Lower leg skin (tissue), 3 donors: ENCODE measurements at regions not wholly inside any gene's neighbourhood (a gene's known extent, or its start where the extent isn't known, plus 50 kb on each side); places are given as distances from the start of the nearest gene placed in this dataset.

Experiments used
- POLR2A ChIP-seq, 2 donors: fragments of 450-650 bp; IDR thresholded peaks; one replicate each; pipeline ENCODE4 v1.6.1; 2016 to 2017; ENCODE audit warnings: antibody characterized with exemption in 2 of 2, mild to moderate bottlenecking in 1 of 2, moderate library complexity in 1 of 2
- TF ChIP-seq, protein P1 (sequence below), 3 donors: fragments of 450-650 bp; IDR thresholded peaks; one replicate each; pipeline ENCODE4 v1.5.1; 2016; ENCODE audit warnings: antibody characterized with exemption in 3 of 3, mild to moderate bottlenecking in 3 of 3, moderate library complexity in 2 of 3

DNA sequence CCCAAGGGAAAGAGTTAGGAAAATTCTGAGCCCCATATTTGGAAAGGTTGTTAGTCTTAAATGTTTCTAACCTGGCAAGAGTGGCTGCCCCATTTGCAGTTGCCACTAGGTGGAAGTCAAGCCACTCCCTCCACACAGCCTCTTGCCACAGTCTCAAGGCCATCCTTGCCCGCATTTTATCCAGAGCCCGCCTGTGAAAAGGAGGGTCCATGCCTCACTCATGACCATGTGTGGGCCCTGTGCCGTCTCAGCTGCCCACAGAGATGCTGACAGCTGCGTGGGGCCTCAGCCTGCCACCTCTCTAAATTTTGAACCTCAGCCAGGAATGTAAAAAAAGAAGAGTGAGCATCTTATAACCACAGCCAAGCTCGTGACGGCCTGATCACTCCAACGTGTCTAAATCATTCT lies 201.5 kb upstream of the FAM241A start:
- no peak for TF ChIP-seq POLR2A (IDR thresholded peaks at IDR 0.05)
- TF ChIP-seq, protein P1, sequence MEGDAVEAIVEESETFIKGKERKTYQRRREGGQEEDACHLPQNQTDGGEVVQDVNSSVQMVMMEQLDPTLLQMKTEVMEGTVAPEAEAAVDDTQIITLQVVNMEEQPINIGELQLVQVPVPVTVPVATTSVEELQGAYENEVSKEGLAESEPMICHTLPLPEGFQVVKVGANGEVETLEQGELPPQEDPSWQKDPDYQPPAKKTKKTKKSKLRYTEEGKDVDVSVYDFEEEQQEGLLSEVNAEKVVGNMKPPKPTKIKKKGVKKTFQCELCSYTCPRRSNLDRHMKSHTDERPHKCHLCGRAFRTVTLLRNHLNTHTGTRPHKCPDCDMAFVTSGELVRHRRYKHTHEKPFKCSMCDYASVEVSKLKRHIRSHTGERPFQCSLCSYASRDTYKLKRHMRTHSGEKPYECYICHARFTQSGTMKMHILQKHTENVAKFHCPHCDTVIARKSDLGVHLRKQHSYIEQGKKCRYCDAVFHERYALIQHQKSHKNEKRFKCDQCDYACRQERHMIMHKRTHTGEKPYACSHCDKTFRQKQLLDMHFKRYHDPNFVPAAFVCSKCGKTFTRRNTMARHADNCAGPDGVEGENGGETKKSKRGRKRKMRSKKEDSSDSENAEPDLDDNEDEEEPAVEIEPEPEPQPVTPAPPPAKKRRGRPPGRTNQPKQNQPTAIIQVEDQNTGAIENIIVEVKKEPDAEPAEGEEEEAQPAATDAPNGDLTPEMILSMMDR (IDR thresholded peaks at IDR 0.05), result no peak
